ENCODE measurements at regions not wholly inside any gene's neighbourhood (a gene's known extent, or its start where the extent isn't known, plus 50 kb on each side); places are given as distances from the start of the nearest gene placed in this dataset.

GRCh38 chr1:221912230-221912629 lies 170.3 kb upstream of the DUSP10 start:
- no peak for TF ChIP-seq EZH2 (IDR thresholded peaks at IDR 0.05; ENCODE audit: borderline replicate concordance, insufficient read depth, low read length, poor library complexity, severe bottlenecking)
- TF ChIP-seq CTCF (IDR thresholded peaks at IDR 0.05; ENCODE audit: poor library complexity, severe bottlenecking): no peak
- no peak for TF ChIP-seq TAF1 (IDR thresholded peaks at IDR 0.05; ENCODE audit: low read depth)
- TF ChIP-seq REST (IDR thresholded peaks at IDR 0.05; ENCODE audit: borderline replicate concordance): no peak
- TF ChIP-seq EP300 (conservative IDR thresholded peaks at IDR 0.05; ENCODE audit: poor library complexity, severe bottlenecking): no peak
- no peak for TF ChIP-seq POLR2AphosphoS5 (IDR thresholded peaks at IDR 0.05)
- TF ChIP-seq SMC3 (conservative IDR thresholded peaks at IDR 0.05; ENCODE audit: poor library complexity): no peak

Measured in neural cell (in vitro differentiated cells).